ENCODE measurements at regions not wholly inside any gene's neighbourhood (a gene's known extent, or its start where the extent isn't known, plus 50 kb on each side); places are given as distances from the start of the nearest gene placed in this dataset.
A peak's percentile ranks its signal among the peaks of the same experiment; 100 is the strongest.

DNA sequence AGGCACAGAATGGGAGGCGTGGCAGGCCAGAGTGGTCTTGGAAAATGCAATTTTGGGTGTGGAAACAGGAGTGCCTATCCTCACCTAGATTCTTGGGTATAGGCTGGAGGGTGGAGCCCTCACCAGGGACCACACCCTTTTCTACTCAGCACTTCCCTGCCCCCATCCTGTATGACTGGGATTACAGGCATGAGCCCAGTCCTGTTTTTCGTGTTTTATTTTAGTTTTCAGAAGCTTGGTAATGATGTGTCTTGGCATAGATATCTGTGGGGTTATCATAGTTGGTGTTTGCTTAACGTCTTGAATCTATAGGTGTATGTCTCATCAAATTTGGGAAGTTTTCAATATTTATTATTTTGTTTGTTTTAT, 248.7 kb upstream of the CBLB start:
- Histone ChIP-seq H3K36me3 (ENCODE audit: low read depth) (no peaks in the 10 kb centered on the region), H3K27me3 (ENCODE audit: insufficient read depth, poor library complexity, severe bottlenecking) (no peaks in the 10 kb centered on the region), H3K27ac (ENCODE audit: poor library complexity, severe bottlenecking) (no peak overlapping the region), H3K4me1 (ENCODE audit: insufficient read depth, poor library complexity, severe bottlenecking) (peaks cover 20% of the 10 kb centered on the region), H3K4me3 (ENCODE audit: severe bottlenecking) (no peak overlapping the region), H3K9me3 (ENCODE audit: severe bottlenecking) (no peaks in the 10 kb centered on the region)
- TF ChIP-seq, protein P1, sequence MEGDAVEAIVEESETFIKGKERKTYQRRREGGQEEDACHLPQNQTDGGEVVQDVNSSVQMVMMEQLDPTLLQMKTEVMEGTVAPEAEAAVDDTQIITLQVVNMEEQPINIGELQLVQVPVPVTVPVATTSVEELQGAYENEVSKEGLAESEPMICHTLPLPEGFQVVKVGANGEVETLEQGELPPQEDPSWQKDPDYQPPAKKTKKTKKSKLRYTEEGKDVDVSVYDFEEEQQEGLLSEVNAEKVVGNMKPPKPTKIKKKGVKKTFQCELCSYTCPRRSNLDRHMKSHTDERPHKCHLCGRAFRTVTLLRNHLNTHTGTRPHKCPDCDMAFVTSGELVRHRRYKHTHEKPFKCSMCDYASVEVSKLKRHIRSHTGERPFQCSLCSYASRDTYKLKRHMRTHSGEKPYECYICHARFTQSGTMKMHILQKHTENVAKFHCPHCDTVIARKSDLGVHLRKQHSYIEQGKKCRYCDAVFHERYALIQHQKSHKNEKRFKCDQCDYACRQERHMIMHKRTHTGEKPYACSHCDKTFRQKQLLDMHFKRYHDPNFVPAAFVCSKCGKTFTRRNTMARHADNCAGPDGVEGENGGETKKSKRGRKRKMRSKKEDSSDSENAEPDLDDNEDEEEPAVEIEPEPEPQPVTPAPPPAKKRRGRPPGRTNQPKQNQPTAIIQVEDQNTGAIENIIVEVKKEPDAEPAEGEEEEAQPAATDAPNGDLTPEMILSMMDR (IDR thresholded peaks at IDR 0.05; ENCODE audit: poor library complexity, severe bottlenecking): no peak
- peak; percentile 64 for ATAC-seq (ENCODE audit: low read depth)
- no peak for DNase-seq (ENCODE audit: low spot score)

DNA sequence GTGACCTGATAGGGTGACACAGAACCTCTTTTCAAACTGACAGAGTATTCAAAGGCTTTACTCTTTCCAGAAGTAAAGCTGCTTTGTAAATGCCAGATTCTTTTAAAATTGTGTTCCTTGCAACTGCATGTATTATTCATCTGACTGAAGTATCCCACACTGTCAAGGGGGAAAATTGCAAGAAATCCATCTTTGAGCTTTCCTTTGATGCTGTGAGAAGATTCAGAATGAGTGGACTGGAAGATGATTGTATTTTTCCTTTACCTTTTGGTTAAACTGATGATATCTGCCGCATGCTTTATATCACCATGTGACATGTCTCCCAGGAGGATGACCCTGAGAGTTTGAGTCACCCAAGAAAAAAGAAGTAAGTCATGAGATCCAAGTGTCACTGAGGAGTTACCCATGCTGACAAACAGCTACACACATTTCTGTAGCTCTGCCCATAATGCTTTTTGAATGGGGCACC, 250.8 kb upstream of the CBLB start:
- Histone ChIP-seq H3K4me1 (ENCODE audit: insufficient read depth, poor library complexity, severe bottlenecking) (peaks cover 14% of the 10 kb centered on the region), H3K36me3 (ENCODE audit: low read depth) (no peaks in the 10 kb centered on the region), H3K4me3 (ENCODE audit: severe bottlenecking) (no peak overlapping the region), H3K9me3 (ENCODE audit: severe bottlenecking) (no peaks in the 10 kb centered on the region), H3K27ac (ENCODE audit: poor library complexity, severe bottlenecking) (no peak overlapping the region), H3K27me3 (ENCODE audit: insufficient read depth, poor library complexity, severe bottlenecking) (no peaks in the 10 kb centered on the region)
- DNase-seq (ENCODE audit: low spot score): no peak
- TF ChIP-seq, protein P1 (IDR thresholded peaks at IDR 0.05; ENCODE audit: poor library complexity, severe bottlenecking): no peak
- no peak for ATAC-seq (ENCODE audit: low read depth)

DNA sequence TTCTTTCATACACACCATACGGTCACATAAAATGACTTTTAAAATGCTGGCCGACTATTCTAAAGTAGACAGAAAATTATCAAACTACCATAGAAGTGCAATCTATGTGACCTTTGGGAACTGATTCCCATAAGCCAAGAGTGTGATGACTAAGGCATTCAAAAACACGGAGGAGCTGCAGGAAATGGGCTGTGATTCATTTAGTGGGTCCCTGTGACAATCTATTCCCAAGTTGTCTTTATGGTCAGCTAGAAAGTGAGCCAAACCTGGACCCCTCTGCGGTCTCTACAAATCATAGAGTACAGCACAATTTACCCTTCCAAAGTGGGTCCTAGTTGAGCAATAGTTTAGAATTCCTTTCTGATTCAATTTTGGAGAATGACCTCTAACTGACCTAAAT, 251.5 kb upstream of the CBLB start:
- no peak overlapping the region for H3K4me3 ChIP-seq (ENCODE audit: severe bottlenecking)
- no peaks in the 10 kb centered on the region for H3K9me3 ChIP-seq (ENCODE audit: severe bottlenecking)
- no peaks in the 10 kb centered on the region for H3K27me3 ChIP-seq (ENCODE audit: insufficient read depth, poor library complexity, severe bottlenecking)
- DNase-seq (ENCODE audit: low spot score) (no peak), ATAC-seq (ENCODE audit: low read depth) (no peak)
- H3K4me1 ChIP-seq (ENCODE audit: insufficient read depth, poor library complexity, severe bottlenecking): peaks cover 10% of the 10 kb centered on the region
- H3K36me3 ChIP-seq (ENCODE audit: low read depth): no peaks in the 10 kb centered on the region
- H3K27ac ChIP-seq (ENCODE audit: poor library complexity, severe bottlenecking): no peak overlapping the region
- TF ChIP-seq, protein P1 (IDR thresholded peaks at IDR 0.05; ENCODE audit: poor library complexity, severe bottlenecking): no peak

DNA sequence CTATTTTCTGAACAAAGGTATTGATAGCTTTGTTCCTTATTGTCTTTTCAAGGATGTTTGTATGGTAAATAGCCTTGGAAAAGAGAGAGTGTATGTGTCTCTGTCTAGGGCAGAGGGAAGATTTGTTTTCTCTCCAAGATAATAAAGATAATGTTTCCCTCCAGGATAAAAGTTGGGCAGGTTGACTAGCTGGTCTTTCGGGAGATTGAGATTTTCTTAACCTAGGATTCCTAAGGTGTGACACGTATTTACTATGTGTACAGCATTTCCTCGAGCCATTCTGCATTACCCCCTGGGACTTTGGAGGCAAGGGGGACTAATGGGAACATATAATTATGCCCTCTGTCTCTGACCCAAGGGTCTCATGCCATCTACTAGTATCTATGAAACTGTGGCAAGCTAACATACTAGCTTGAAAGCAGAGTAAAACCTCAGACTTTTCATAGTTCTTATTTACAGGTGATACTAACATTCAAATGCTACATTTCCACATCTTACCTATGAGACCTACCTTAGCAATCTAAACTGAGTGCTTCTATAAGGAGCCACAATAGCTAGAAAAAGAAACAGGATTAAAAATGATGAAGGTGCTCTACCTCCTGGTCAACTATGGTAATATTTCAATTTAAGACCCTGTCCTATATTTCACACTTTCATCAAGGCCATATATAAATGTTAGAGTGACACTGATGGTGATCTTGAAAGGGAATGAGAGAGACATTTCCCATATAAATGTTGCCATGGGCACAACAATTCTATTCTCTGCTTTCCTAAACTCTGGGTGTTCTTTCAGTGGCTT, 252.9 kb upstream of the CBLB start:
- H3K36me3 ChIP-seq (ENCODE audit: low read depth): no peaks in the 10 kb centered on the region
- no peaks in the 10 kb centered on the region for H3K27me3 ChIP-seq (ENCODE audit: insufficient read depth, poor library complexity, severe bottlenecking)
- no peak overlapping the region for H3K4me3 ChIP-seq (ENCODE audit: severe bottlenecking)
- TF ChIP-seq, protein P1 (IDR thresholded peaks at IDR 0.05; ENCODE audit: poor library complexity, severe bottlenecking): no peak
- ATAC-seq (ENCODE audit: low read depth) (no peak), DNase-seq (ENCODE audit: low spot score) (no peak)
- H3K9me3 ChIP-seq (ENCODE audit: severe bottlenecking): no peaks in the 10 kb centered on the region
- H3K4me1 ChIP-seq (ENCODE audit: insufficient read depth, poor library complexity, severe bottlenecking): peaks cover 10% of the 10 kb centered on the region
- H3K27ac ChIP-seq (ENCODE audit: poor library complexity, severe bottlenecking): no peak overlapping the region

DNA sequence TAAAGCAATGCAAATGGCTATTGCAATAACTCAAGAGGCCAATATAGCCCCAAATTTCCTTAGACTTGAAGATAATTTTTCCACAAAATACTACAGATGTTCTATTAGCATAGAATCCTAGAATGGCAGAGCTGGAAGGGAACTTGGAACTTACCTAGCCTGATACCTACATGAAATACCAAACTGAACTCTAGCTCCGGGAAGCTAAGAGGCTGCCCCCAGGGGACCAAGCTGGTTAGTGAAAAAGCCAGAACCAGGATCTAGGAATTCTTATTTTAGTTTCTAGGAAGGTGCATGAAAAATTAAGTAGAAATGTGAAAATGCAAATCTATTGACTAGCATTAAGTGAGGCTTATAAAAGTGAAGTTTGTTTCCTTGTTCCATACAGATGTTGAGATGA, 256.0 kb upstream of the CBLB start:
- no peaks in the 10 kb centered on the region for H3K27me3 ChIP-seq (ENCODE audit: insufficient read depth, poor library complexity, severe bottlenecking)
- H3K4me1 ChIP-seq (ENCODE audit: insufficient read depth, poor library complexity, severe bottlenecking): peaks cover under 1% of the 10 kb centered on the region
- DNase-seq (ENCODE audit: low spot score) (no peak), ATAC-seq (ENCODE audit: low read depth) (no peak)
- no peaks in the 10 kb centered on the region for H3K36me3 ChIP-seq (ENCODE audit: low read depth)
- TF ChIP-seq, protein P1 (IDR thresholded peaks at IDR 0.05; ENCODE audit: poor library complexity, severe bottlenecking): no peak
- no peaks in the 10 kb centered on the region for H3K9me3 ChIP-seq (ENCODE audit: severe bottlenecking)
- H3K4me3 ChIP-seq (ENCODE audit: severe bottlenecking): no peak overlapping the region
- H3K27ac ChIP-seq (ENCODE audit: poor library complexity, severe bottlenecking): no peak overlapping the region
